ENCODE measurements at regions not wholly inside any gene's neighbourhood (a gene's known extent, or its start where the extent isn't known, plus 50 kb on each side); places are given as distances from the start of the nearest gene placed in this dataset.

DNA sequence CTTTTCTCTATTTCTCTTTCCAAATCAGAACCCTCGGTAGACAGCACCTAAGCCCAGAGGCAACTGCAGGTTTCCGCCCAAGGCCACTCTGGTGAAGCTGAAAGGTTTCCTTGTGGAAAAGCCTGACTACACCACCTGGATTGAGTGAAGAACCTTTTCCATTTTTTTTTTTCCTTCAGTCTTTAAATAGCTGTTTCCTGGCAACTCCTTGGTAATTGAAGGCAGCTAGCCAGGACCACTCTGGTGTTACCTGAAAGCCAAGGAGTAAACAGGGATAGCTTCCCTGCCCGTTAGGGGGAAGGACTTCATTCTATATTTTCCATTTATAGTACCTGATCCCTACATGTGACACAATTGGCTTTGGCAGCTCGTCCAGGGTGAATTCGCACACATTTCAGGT is 1238.4 kb downstream of the GRIK2 start (continued):
- TF ChIP-seq CBX5 (IDR thresholded peaks at IDR 0.05; ENCODE audit: low read depth, low read length) = no peak
- no peak for TF ChIP-seq MAFK (IDR thresholded peaks at IDR 0.05; ENCODE audit: low read depth, low read length)
- TF ChIP-seq FOSL1 (IDR thresholded peaks at IDR 0.05; ENCODE audit: insufficient read depth, low read depth, low read length) = no peak
- TF ChIP-seq TEAD4 (IDR thresholded peaks at IDR 0.05; ENCODE audit: low read depth, low read length) = no peak

All from H1 (cell line).